ENCODE measurements at regions not wholly inside any gene's neighbourhood (a gene's known extent, or its start where the extent isn't known, plus 50 kb on each side); places are given as distances from the start of the nearest gene placed in this dataset.

DNA sequence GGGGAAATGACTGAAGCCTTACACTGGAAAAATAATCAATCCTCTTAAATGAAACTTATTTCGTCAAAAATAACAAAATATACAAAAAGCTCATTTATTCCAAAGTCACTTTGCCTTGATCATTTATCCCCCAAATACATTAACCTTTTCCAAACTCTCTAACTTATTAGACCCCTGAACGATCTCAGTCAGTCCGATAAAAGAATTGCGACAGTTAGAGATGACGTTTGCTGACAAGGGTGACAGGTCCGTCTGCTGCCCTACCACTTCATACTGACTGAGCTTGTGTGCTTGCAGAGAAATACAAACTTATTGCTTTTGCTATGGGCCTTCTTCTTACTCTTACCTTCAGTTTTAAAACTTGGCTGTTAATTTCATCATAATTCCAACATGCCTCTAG lies 169.7 kb downstream of the ZDHHC21 start:
- TF ChIP-seq POLR2A (IDR thresholded peaks at IDR 0.05): no peak
- TF ChIP-seq, protein P1, sequence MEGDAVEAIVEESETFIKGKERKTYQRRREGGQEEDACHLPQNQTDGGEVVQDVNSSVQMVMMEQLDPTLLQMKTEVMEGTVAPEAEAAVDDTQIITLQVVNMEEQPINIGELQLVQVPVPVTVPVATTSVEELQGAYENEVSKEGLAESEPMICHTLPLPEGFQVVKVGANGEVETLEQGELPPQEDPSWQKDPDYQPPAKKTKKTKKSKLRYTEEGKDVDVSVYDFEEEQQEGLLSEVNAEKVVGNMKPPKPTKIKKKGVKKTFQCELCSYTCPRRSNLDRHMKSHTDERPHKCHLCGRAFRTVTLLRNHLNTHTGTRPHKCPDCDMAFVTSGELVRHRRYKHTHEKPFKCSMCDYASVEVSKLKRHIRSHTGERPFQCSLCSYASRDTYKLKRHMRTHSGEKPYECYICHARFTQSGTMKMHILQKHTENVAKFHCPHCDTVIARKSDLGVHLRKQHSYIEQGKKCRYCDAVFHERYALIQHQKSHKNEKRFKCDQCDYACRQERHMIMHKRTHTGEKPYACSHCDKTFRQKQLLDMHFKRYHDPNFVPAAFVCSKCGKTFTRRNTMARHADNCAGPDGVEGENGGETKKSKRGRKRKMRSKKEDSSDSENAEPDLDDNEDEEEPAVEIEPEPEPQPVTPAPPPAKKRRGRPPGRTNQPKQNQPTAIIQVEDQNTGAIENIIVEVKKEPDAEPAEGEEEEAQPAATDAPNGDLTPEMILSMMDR (IDR thresholded peaks at IDR 0.05): no peak
- H3K27me3 ChIP-seq: no peaks in the 10 kb centered on the region
- H3K4me3 ChIP-seq: no peak overlapping the region
- H3K4me1 ChIP-seq: no peaks in the 10 kb centered on the region
- DNase-seq: no peak
- H3K9me3 ChIP-seq: no peaks in the 10 kb centered on the region
- H3K27ac ChIP-seq: no peak overlapping the region
- H3K36me3 ChIP-seq: no peaks in the 10 kb centered on the region

DNA sequence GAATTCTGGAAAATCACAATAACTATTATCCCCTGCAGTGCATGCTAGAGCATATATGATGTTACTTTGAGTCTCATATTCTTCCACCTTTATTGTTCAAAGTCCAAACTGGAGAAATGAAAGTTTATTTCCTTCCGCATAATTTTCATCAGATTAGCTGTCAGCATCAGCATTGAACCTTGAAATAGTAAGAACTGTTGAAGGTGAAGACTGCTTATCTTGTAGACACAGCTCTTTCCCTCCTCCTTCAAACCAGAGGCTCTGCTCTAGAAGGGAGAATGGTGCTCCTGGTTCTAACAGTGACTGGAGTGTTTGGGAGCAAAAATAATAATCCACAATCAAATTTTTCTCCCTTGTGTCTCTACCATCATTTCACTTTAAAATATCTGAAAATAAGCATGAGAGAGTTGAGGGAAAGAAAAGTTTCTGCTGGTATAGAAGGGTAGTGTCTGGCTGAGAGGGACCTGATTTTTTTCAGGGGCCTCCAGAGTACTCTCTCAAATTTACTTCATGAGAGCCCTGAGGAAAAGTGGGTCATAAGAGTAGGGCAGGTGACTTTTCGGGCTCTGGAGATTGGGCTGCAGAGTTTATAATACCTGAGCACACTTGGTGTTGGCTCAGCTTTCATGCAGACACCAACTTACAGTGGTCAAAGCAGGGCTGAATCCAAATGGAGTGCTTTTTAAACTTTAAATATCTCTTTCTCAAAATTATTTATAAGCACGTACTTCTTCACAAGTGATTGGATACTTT lies 170.4 kb downstream of the ZDHHC21 start:
- DNase-seq: no peak
- TF ChIP-seq, protein P1 (IDR thresholded peaks at IDR 0.05): no peak
- TF ChIP-seq POLR2A (IDR thresholded peaks at IDR 0.05): no peak
- H3K4me1 ChIP-seq: no peaks in the 10 kb centered on the region

DNA sequence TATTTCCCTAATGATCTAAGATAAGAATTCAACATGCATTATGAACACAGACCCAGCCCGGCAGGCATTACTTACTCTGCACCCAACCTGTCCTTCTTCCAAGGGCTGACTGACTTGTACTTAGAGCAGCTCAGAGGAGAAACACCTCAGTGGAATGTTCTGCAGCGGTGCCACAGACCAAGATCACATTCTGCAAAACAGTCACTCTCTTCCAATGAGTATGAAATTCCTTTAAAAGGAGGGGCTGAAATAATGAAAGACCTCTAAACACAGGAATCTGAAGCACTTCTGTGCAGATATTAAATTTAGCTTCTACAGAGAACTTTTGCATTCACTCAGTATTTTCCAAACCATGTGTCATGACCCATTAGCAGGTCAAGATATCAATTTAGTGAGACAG lies 172.9 kb downstream of the ZDHHC21 start:
- TF ChIP-seq, protein P1 (IDR thresholded peaks at IDR 0.05): no peak
- TF ChIP-seq POLR2A (IDR thresholded peaks at IDR 0.05): no peak
- H3K4me1 ChIP-seq: no peaks in the 10 kb centered on the region
- H3K36me3 ChIP-seq: no peaks in the 10 kb centered on the region
- no peak overlapping the region for H3K27ac ChIP-seq
- no peaks in the 10 kb centered on the region for H3K27me3 ChIP-seq
- no peak overlapping the region for H3K4me3 ChIP-seq
- DNase-seq: no peak
- H3K9me3 ChIP-seq: no peaks in the 10 kb centered on the region

More for the DNA sequence above, 170.4 kb downstream of the ZDHHC21 start:
- no peak overlapping the region for H3K27ac ChIP-seq
- H3K4me3 ChIP-seq: no peak overlapping the region
- no peaks in the 10 kb centered on the region for H3K27me3 ChIP-seq
- no peaks in the 10 kb centered on the region for H3K9me3 ChIP-seq
- no peaks in the 10 kb centered on the region for H3K36me3 ChIP-seq

DNA sequence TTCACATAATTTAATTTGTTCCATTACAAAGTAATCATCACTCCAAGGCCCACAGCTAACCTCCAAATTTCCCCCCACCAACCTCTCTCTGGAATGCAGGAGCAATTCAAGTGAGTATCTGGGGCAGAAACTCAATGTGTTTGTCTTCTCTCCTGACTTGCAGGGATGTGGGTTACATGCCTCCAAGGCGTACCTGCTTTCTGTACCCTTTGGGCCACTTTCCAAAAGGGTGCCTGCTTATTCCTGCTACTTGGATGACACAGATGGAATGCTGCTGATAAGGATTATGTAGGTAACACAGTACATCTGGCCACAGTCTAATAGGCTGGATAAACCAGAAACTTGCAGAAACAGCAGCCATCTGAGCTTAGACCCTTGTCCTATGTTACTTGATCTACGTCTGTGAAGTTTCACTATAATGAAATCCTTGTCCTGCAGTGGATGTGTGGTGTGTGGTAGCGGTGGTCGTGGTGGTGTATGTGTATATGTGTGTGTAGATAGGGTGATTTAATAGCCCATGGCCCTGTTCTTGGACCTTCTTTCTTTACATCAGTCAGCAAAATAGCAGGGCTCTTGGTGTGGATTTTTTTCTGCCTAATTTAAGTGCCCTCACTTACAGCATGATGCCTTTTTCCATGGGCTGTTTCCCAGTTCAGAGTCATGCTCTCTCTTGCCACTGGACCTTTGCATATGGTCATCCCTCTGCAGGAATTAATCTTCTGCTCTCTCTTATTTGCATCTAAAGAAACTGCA lies 175.9 kb downstream of the ZDHHC21 start:
- Histone ChIP-seq H3K27me3 (no peaks in the 10 kb centered on the region), H3K36me3 (no peaks in the 10 kb centered on the region), H3K9me3 (no peaks in the 10 kb centered on the region), H3K27ac (no peak overlapping the region), H3K4me1 (no peaks in the 10 kb centered on the region), H3K4me3 (no peak overlapping the region)
- DNase-seq: no peak
- TF ChIP-seq, protein P1 (IDR thresholded peaks at IDR 0.05): no peak
- TF ChIP-seq POLR2A (IDR thresholded peaks at IDR 0.05): no peak

DNA sequence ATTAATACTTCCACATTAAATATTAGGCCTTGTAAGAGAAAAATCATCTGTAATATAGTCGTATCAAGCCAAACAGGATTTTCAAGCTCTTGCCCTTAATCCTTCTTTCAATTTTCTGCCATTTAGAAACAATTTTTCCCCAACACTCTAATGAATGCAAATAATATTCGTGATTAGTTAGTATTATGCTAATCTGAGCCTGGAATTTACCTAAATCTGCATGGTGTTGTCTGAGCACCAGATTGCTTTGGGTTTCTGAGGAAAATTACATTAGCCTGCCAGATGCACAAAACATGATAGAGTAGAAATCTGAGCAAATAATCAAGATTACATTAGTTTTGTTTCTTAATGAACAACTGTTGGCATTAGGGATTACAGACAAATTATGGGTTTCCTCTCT lies 176.6 kb downstream of the ZDHHC21 start:
- H3K36me3 ChIP-seq: no peaks in the 10 kb centered on the region
- DNase-seq: no peak
- H3K27me3 ChIP-seq: no peaks in the 10 kb centered on the region
- H3K27ac ChIP-seq: no peak overlapping the region
- no peak for TF ChIP-seq POLR2A (IDR thresholded peaks at IDR 0.05)
- TF ChIP-seq, protein P1 (IDR thresholded peaks at IDR 0.05): no peak
- no peaks in the 10 kb centered on the region for H3K4me1 ChIP-seq
- no peak overlapping the region for H3K4me3 ChIP-seq
- H3K9me3 ChIP-seq: no peaks in the 10 kb centered on the region

Measured in Peyer's patch (tissue), 4 donors.